Neural cell (in vitro differentiated cells): ENCODE measurements at regions not wholly inside any gene's neighbourhood (a gene's known extent, or its start where the extent isn't known, plus 50 kb on each side); places are given as distances from the start of the nearest gene placed in this dataset.

ENCODE experiments used
- H2AFZ ChIP-seq: fragments of 200-600, 300-800 bp; sonication (generic), shearing (Covaris generic); 2 replicates; pipeline ENCODE4 v1.6.0; 2014; ENCODE audit warnings: low read depth, mild to moderate bottlenecking, antibody characterized with exemption, low read length, moderate library complexity
- H3F3A ChIP-seq: fragments of 200-600 bp; shearing (Covaris generic); 2 replicates; pipeline ENCODE4 v1.6.1; 2016; ENCODE audit warnings: mild to moderate bottlenecking, moderate library complexity, mixed read lengths, antibody characterized with exemption, low read length; ENCODE audit not compliant: insufficient read depth, poor library complexity, severe bottlenecking
- H3K27ac ChIP-seq: fragments of 200-600, 300-800 bp; sonication (generic), shearing (Covaris generic); 2 replicates; pipeline ENCODE4 v1.5.1; 2014; ENCODE audit warnings: mild to moderate bottlenecking, low read length, moderate library complexity
- H3K27me3 ChIP-seq: fragments of 300-800, 200-600 bp; sonication (generic), shearing (Covaris generic); 2 replicates; pipeline ENCODE4 v1.6.0; 2014; ENCODE audit warnings: mild to moderate bottlenecking, low read depth, low read length, moderate library complexity; ENCODE audit not compliant: insufficient read depth
- H3K36me3 ChIP-seq: fragments of 300-800, 200-600 bp; sonication (generic), shearing (Covaris generic); 2 replicates; pipeline ENCODE4 v1.5.1; 2014; ENCODE audit warnings: mild to moderate bottlenecking, antibody characterized with exemption, low read length, moderate library complexity; ENCODE audit not compliant: insufficient read depth
- H3K4me2 ChIP-seq: fragments of 300-800, 200-600 bp; sonication (generic), shearing (Covaris generic); 2 replicates; pipeline ENCODE4 v1.6.0; 2014; ENCODE audit warnings: mild to moderate bottlenecking, low read length
- H3K4me3 ChIP-seq: fragments of 300-800, 200-600 bp; sonication (generic), shearing (Covaris generic); 2 replicates; pipeline ENCODE4 v1.5.1; 2014; ENCODE audit warnings: mild to moderate bottlenecking, low read length, moderate library complexity
- H3K79me2 ChIP-seq: fragments of 200-600 bp; shearing (Covaris generic); replicated peaks from 2 replicates; pipeline ENCODE4 v1.6.0; 2014; ENCODE audit warnings: mild to moderate bottlenecking, low read length, moderate library complexity; ENCODE audit not compliant: insufficient read depth
- H3K9ac ChIP-seq: fragments of 300-800, 200-600 bp; sonication (generic), shearing (Covaris generic); 2 replicates; pipeline ENCODE4 v1.6.1; 2016; ENCODE audit warnings: mild to moderate bottlenecking, low read length, mixed read lengths
- H3K9me2 ChIP-seq: fragments of 200-600 bp; shearing (Covaris generic); 2 replicates; pipeline ENCODE4 v1.6.1; 2016; ENCODE audit warnings: mild to moderate bottlenecking, low read length, mixed read lengths; ENCODE audit not compliant: insufficient read depth
- H3K9me3 ChIP-seq: fragments of 200-600, 300-800 bp; sonication (generic), shearing (Covaris generic); 2 replicates; pipeline ENCODE4 v1.6.1; 2016; ENCODE audit warnings: mild to moderate bottlenecking, mixed run types, low read length, moderate library complexity, mixed read lengths
- H4K20me1 ChIP-seq: fragments of 200-600 bp; shearing (Covaris generic); 2 replicates; pipeline ENCODE4 v1.6.1; 2016; ENCODE audit warnings: mild to moderate bottlenecking, mixed run types; ENCODE audit not compliant: insufficient read depth
- CTCF ChIP-seq: fragments of 450-650 bp; IDR thresholded peaks from 2 replicates; pipeline ENCODE4 v1.5.1; 2014; ENCODE audit warnings: antibody characterized with exemption, mild to moderate bottlenecking, moderate library complexity; ENCODE audit not compliant: poor library complexity, severe bottlenecking
- EP300 ChIP-seq: fragments of 450-650 bp; conservative IDR thresholded peaks from 2 replicates; pipeline ENCODE4 v1.6.1; 2014; ENCODE audit warnings: antibody characterized with exemption, mild to moderate bottlenecking, moderate library complexity; ENCODE audit not compliant: poor library complexity, severe bottlenecking
- EZH2 ChIP-seq: fragments of 200-600, 300-800 bp; shearing (Covaris generic), sonication (generic); IDR thresholded peaks from 2 replicates; pipeline ENCODE4 v1.6.1; 2014; ENCODE audit warnings: antibody characterized with exemption, low read length, borderline replicate concordance, mild to moderate bottlenecking; ENCODE audit not compliant: insufficient read depth, poor library complexity, severe bottlenecking
- MXI1 ChIP-seq: fragments of 450-650 bp; conservative IDR thresholded peaks from 2 replicates; pipeline ENCODE4 v1.6.1; 2014; ENCODE audit warnings: antibody characterized with exemption, mild to moderate bottlenecking; ENCODE audit not compliant: poor library complexity, severe bottlenecking
- POLR2AphosphoS5 ChIP-seq: IDR thresholded peaks from 2 replicates; pipeline ENCODE4 v1.6.1; 2012
- RAD21 ChIP-seq: fragments of 450-650 bp; conservative IDR thresholded peaks from 2 replicates; pipeline ENCODE4 v1.6.1; 2014; ENCODE audit warnings: antibody characterized with exemption, mild to moderate bottlenecking, moderate library complexity
- SMC3 ChIP-seq: fragments of 450-650 bp; conservative IDR thresholded peaks from 2 replicates; pipeline ENCODE4 v1.6.1; 2014; ENCODE audit warnings: antibody characterized with exemption, mild to moderate bottlenecking, moderate library complexity; ENCODE audit not compliant: poor library complexity
- TAF1 ChIP-seq: IDR thresholded peaks from 2 replicates; pipeline ENCODE4 v1.6.1; 2012; ENCODE audit warnings: low read depth
- TF ChIP-seq, protein P1 (sequence below): IDR thresholded peaks from 2 replicates; pipeline ENCODE4 v1.6.1; 2012; ENCODE audit warnings: borderline replicate concordance

DNA sequence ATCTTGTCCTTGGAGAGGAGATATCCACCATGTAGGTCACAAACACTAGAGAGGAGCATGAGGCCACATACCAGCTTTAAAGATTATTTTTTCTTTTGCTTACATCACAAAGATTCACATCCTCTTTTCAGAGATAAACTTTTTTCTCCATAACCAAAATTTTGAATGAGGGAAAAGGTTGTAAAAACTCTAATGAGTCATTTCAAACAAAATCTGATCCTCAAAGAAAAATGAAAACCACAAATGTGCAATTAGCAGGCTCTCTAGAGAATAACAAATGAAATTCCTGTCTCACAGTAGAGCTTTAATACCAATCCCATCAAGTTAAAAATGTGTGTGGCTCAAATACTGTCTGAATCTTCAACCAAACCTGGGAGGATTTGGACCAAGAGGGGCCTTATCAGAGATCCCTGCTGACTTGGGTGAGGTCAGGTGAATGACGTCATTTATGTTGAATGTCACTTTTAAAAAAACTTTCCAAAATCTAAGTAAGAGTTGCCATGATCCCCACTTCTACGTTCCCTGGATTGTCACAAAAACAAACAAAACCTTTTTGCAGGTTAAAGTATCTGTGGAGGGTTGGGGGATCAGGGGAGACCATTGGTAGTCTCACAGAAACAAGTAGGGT, 261.5 kb upstream of the NPSR1 start:
- TF ChIP-seq SMC3 (no peak), CTCF (no peak), POLR2AphosphoS5 (no peak), TAF1 (no peak), RAD21 (no peak), EZH2 (no peak), EP300 (no peak), MXI1 (no peak)
- TF ChIP-seq, protein P1, sequence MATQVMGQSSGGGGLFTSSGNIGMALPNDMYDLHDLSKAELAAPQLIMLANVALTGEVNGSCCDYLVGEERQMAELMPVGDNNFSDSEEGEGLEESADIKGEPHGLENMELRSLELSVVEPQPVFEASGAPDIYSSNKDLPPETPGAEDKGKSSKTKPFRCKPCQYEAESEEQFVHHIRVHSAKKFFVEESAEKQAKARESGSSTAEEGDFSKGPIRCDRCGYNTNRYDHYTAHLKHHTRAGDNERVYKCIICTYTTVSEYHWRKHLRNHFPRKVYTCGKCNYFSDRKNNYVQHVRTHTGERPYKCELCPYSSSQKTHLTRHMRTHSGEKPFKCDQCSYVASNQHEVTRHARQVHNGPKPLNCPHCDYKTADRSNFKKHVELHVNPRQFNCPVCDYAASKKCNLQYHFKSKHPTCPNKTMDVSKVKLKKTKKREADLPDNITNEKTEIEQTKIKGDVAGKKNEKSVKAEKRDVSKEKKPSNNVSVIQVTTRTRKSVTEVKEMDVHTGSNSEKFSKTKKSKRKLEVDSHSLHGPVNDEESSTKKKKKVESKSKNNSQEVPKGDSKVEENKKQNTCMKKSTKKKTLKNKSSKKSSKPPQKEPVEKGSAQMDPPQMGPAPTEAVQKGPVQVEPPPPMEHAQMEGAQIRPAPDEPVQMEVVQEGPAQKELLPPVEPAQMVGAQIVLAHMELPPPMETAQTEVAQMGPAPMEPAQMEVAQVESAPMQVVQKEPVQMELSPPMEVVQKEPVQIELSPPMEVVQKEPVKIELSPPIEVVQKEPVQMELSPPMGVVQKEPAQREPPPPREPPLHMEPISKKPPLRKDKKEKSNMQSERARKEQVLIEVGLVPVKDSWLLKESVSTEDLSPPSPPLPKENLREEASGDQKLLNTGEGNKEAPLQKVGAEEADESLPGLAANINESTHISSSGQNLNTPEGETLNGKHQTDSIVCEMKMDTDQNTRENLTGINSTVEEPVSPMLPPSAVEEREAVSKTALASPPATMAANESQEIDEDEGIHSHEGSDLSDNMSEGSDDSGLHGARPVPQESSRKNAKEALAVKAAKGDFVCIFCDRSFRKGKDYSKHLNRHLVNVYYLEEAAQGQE = no peak
- Histone ChIP-seq H3K27me3 (no peaks in the 10 kb centered on the region), H3K9ac (no peak overlapping the region), H3F3A (no peaks in the 10 kb centered on the region), H3K79me2 (no peaks in the 10 kb centered on the region), H3K4me2 (no peak overlapping the region), H3K9me2 (no peaks in the 10 kb centered on the region), H4K20me1 (no peaks in the 10 kb centered on the region), H2AFZ (no peak overlapping the region), H3K27ac (no peak overlapping the region), H3K36me3 (no peaks in the 10 kb centered on the region), H3K4me3 (no peak overlapping the region), H3K9me3 (no peaks in the 10 kb centered on the region)

- Histone ChIP-seq H3K79me2 (no peaks in the 10 kb centered on the region), H3K9ac (no peak overlapping the region), H2AFZ (no peak overlapping the region), H3K27me3 (no peaks in the 10 kb centered on the region), H3K4me3 (no peak overlapping the region), H3K36me3 (no peaks in the 10 kb centered on the region), H3K9me2 (no peaks in the 10 kb centered on the region), H3K27ac (no peak overlapping the region), H3F3A (no peaks in the 10 kb centered on the region), H4K20me1 (no peaks in the 10 kb centered on the region), H3K9me3 (no peaks in the 10 kb centered on the region), H3K4me2 (no peak overlapping the region)
- TF ChIP-seq POLR2AphosphoS5 = no peak
- no peak for TF ChIP-seq MXI1
- no peak for TF ChIP-seq RAD21
- TF ChIP-seq TAF1 = no peak
- no peak for TF ChIP-seq EP300
- TF ChIP-seq SMC3 = no peak
Observed at GRCh38 chr7:34401776-34402175, 256.2 kb upstream of the NPSR1 start.
